Cardiac muscle cell (in vitro differentiated cells and primary cell): ENCODE measurements at regions not wholly inside any gene's neighbourhood (a gene's known extent, or its start where the extent isn't known, plus 50 kb on each side); places are given as distances from the start of the nearest gene placed in this dataset.

Experiments
- DNase-seq, 2 donors: peaks; one replicate each; pipeline versions ENCODE4 v3.0.0 to v3.0.0-alpha.2; 2010 to 2017; ENCODE audit warnings: low read depth in 1 of 2, low spot score in 1 of 2
- H3K27ac ChIP-seq: fragments of 200-600 bp; sonication (generic); 2 replicates; pipeline ENCODE4 v1.5.1; 2016
- H3K27me3 ChIP-seq: fragments of 200-600 bp; sonication (generic); 2 replicates; pipeline ENCODE4 v1.6.0; 2016; ENCODE audit warnings: control low read depth
- H3K36me3 ChIP-seq: fragments of 200-600 bp; sonication (generic); 2 replicates; pipeline ENCODE4 v1.5.1; 2016; ENCODE audit warnings: control low read depth
- H3K4me1 ChIP-seq: fragments of 200-600 bp; sonication (generic); 2 replicates; pipeline ENCODE4 v1.8.1; 2017; ENCODE audit warnings: low read depth, mild to moderate bottlenecking, mixed run types
- H3K4me3 ChIP-seq: fragments of 200-600 bp; sonication (generic); 2 replicates; pipeline ENCODE4 v1.5.1; 2016; ENCODE audit warnings: mild to moderate bottlenecking
- H3K9me3 ChIP-seq: fragments of 200-600 bp; sonication (generic); 2 replicates; pipeline ENCODE4 v1.5.1; 2017; ENCODE audit warnings: low read depth, mild to moderate bottlenecking, control low read depth
- TF ChIP-seq, protein P1 (sequence below): IDR thresholded peaks from 2 replicates; pipeline ENCODE4 v1.5.1; 2012; ENCODE audit warnings: low read depth, mild to moderate bottlenecking, low read length

DNA sequence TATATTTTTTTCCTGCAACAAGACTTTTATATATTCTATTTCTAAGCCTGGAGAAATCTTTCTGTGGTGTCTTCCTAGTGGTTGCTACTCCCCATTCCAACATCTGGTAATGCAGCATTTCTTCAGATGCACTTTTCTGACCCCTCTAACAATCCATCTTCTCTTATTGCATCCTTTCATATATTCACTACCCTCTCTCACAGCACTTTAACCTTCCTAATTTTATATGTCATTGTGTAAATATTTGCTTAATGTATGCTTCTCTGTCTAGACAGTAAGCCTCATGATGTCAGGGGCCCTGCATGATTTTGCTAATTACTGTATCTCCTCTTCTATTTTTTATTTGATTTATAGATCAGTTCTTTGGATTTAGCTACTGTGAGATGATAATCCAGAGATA is 701.6 kb downstream of the KCNA4 start:
- TF ChIP-seq, protein P1, sequence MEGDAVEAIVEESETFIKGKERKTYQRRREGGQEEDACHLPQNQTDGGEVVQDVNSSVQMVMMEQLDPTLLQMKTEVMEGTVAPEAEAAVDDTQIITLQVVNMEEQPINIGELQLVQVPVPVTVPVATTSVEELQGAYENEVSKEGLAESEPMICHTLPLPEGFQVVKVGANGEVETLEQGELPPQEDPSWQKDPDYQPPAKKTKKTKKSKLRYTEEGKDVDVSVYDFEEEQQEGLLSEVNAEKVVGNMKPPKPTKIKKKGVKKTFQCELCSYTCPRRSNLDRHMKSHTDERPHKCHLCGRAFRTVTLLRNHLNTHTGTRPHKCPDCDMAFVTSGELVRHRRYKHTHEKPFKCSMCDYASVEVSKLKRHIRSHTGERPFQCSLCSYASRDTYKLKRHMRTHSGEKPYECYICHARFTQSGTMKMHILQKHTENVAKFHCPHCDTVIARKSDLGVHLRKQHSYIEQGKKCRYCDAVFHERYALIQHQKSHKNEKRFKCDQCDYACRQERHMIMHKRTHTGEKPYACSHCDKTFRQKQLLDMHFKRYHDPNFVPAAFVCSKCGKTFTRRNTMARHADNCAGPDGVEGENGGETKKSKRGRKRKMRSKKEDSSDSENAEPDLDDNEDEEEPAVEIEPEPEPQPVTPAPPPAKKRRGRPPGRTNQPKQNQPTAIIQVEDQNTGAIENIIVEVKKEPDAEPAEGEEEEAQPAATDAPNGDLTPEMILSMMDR, result no peak
- H3K27ac ChIP-seq, result no peak overlapping the region
- no peaks in the 10 kb centered on the region for H3K4me1 ChIP-seq
- H3K9me3 ChIP-seq, result no peaks in the 10 kb centered on the region
- H3K4me3 ChIP-seq, result no peak overlapping the region
- DNase-seq, result no peak
- no peaks in the 10 kb centered on the region for H3K27me3 ChIP-seq
- H3K36me3 ChIP-seq, result no peaks in the 10 kb centered on the region

DNA sequence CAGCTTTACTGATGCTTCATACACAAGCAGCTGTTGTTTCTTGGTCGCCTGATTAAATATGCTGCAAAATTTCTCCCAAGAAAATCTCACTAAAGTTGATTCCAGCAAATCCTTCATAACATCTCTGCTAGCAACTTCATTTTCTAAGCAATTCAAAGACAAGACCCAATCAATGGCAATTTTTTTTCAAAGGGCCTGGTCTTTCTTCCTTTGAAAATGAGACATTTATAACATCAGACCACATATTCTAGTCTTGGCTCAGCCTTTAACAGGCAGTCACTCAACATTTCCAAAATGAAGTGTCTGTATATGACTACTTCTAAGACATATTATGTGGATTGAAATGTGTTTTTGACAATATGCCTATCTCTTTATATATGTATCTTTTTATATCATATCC is 702.6 kb downstream of the KCNA4 start:
- Histone ChIP-seq H3K4me1 (no peaks in the 10 kb centered on the region), H3K9me3 (no peaks in the 10 kb centered on the region), H3K27ac (no peak overlapping the region), H3K36me3 (no peaks in the 10 kb centered on the region), H3K4me3 (no peak overlapping the region), H3K27me3 (no peaks in the 10 kb centered on the region)
- DNase-seq, result no peak
- TF ChIP-seq, protein P1, result no peak

DNA sequence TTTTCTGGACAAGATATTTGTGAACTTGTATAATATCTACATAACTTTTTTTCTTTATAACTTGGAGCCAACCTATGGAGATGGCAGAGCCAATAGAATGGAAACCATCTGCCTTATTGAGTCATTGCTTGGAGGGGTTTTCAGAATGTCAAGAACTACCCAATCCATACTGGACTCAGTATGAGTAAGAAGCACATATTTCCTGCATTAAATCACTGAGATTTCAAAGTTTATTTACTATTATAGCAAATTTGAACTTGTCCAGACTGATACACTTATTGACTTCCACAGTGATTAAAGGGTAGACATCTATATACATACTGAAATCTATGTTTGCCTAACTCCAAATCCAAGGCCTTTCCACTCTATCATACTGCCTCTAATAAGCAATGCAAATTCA is 704.0 kb downstream of the KCNA4 start:
- Histone ChIP-seq H3K27ac (no peak overlapping the region), H3K27me3 (no peaks in the 10 kb centered on the region), H3K9me3 (no peaks in the 10 kb centered on the region), H3K4me1 (no peaks in the 10 kb centered on the region), H3K36me3 (no peaks in the 10 kb centered on the region), H3K4me3 (no peak overlapping the region)
- TF ChIP-seq, protein P1, result no peak
- DNase-seq, result no peak

DNA sequence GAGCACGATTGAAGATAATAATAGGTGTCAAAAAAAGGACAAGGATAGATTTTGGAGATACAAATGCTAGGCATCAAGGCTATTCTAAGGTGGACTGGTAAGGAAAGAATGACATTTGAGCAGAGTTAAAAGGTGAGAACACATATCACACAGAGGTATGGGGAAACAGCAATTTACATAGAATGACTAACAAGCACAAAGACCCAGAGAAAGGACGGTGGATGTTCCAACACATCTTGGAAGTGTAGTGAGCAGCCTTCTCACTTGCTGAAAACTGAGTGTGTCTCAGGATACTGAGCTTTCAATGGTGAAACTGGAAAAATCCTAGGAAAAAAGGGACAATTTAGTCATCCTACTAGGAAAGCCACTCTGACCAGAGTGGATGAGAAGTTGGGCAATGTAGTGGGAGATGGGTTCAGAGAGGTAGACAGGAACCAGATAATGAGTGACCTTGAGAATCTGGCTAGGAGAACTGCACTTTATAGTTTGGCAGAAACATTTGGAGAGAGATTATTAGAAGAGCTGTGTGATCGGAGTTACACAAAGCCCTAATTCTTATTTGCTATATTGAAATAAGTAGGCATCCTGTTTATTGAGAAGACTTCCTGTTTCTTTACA is 706.0 kb downstream of the KCNA4 start:
- H3K27ac ChIP-seq, result no peak overlapping the region
- H3K9me3 ChIP-seq, result no peaks in the 10 kb centered on the region
- DNase-seq, result no peak
- no peak overlapping the region for H3K4me3 ChIP-seq
- TF ChIP-seq, protein P1, result no peak
- H3K27me3 ChIP-seq, result no peaks in the 10 kb centered on the region
- no peaks in the 10 kb centered on the region for H3K36me3 ChIP-seq
- no peaks in the 10 kb centered on the region for H3K4me1 ChIP-seq

DNA sequence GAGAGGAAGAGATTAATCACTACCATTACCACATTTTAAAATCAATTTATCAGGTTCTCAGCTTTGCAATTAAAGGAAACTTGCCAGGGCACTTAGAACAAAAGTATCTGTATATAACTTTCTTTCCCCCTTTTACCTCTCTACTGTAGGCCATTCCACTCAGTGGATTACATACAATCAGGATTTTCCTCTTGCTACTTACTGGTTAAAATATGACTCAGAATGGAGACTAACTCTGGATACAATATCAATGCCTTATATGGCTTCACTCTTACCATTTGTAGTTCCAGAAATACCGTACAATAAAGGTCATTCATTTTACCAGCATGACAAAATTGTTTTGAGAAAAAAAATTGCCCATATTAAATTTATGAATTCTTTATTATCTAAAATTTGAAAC is 706.8 kb downstream of the KCNA4 start:
- Histone ChIP-seq H3K9me3 (no peaks in the 10 kb centered on the region), H3K27me3 (no peaks in the 10 kb centered on the region), H3K4me3 (no peak overlapping the region), H3K36me3 (no peaks in the 10 kb centered on the region), H3K27ac (no peak overlapping the region), H3K4me1 (no peaks in the 10 kb centered on the region)
- TF ChIP-seq, protein P1, result no peak
- peak in 1 of 2 donors; percentile 65 for DNase-seq
